ENCODE measurements at regions not wholly inside any gene's neighbourhood (a gene's known extent, or its start where the extent isn't known, plus 50 kb on each side); places are given as distances from the start of the nearest gene placed in this dataset.

DNA sequence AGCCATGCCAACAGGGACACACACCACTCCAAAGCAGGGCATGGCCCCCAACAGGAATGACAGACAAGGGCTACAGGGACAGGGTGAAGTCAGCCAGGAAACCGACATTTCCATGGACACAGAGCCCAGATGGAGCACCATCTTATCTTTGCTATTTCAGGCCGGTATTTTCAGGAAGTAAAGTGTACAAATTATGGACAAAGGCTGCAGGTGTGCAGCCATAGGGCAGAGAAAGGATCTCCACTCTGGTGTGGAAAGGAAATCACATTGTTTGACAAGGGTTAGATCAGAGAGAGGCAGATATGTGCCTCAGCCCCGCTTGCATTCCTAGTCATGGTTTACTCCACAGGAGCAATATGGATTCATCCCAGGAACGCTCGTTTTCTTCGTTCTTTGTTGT, 81.7 kb upstream of the SLC22A23 start (continued):
- no peak for TF ChIP-seq KDM5A (IDR thresholded peaks at IDR 0.05)

DNA sequence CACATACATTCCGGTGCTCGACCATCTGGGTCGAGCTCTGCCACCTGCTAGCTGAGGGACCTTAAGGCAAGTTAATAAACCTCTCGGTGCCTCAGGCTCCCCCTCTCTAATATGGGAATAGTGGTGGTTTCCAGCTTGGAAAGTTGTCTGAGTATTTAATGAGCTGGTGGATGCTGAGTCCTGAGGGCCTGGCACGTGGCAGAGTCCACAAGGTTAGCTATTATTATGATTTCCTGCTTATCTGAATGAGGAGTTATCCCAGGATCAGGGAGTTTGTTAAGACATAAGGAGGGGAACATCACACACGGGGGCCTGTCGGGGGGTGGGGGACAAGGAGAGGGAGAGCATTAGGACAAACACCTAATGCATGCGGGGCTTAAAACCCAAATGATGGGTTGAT, 80.1 kb upstream of the SLC22A23 start:
- CTCF ChIA-PET: interaction anchor here (0.6 to 0.8 kb wide), 2 partner anchors 175 to 471 kb away, joined by 3 to 4 read pairs; no protein-coding TSS in a partner anchor
- no peak for ATAC-seq

DNA sequence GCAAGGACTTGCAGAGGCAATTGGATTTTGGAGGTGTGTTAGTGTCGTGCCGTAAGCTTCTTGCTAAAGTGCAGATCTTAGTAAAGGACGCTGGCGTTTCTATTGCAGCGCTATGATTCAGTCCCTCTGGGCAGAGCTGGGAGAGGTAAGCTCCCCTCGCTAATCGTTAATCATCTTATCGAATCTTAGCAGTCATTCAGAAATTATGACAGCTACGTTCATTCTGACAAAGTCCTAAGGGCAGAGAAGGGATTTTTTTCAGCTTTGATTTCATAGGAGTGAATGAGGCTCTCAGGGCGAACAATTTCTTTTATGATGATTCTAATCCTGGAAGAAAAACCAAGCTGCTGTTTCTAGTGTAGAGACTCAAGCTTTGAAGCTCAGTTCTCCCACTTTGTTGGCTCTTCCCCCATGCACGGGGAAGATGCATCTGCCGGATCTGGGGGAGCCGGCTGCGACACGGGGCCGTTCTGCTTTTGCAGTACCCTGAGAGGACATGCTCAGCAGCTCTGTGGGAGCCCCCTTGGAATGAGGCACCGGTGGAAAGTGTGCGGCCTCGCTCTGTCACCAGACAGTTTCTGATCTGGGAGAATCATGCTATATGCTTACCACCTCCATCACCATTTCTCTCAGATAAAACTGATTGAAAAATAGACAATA, 79.1 kb upstream of the SLC22A23 start:
- DNase-seq (ENCODE audit: low read depth in 1 of 2, low spot score in 1 of 2) (no peak), FAIRE-seq (no peak), ATAC-seq (no peak)
- no peak overlapping the region for H3K4me2 ChIP-seq
- H3K27ac ChIP-seq: no peak overlapping the region
- 86% methylated on average over 19 of the region's 19 CpGs for WGBS (ENCODE audit: missing lambda C conversion rate)
- no peaks in the 10 kb centered on the region for H3K4me1 ChIP-seq
- H3K4me3 ChIP-seq: no peak overlapping the region
- ChIA-PET POLR2A (no interaction called here), CTCF (interaction anchor here (0.7 kb wide), 1 partner anchor 76 kb away, joined by 3 read pairs; no protein-coding TSS in a partner anchor)
- H3K9me3 ChIP-seq: no peaks in the 10 kb centered on the region
- TF ChIP-seq MAZ (IDR thresholded peaks at IDR 0.05; ENCODE audit: borderline replicate concordance, low read depth, low read length) (no peak), RFX5 (IDR thresholded peaks at IDR 0.05) (no peak), BHLHE40 (IDR thresholded peaks at IDR 0.05; ENCODE audit: low read depth, low read length) (no peak), RARB (CRISPR knock-in tag; IDR thresholded peaks at IDR 0.05) (no peak), POLR2AphosphoS2 (conservative IDR thresholded peaks at IDR 0.05; ENCODE audit: low read length) (no peak)
- TF ChIP-seq, protein P1, sequence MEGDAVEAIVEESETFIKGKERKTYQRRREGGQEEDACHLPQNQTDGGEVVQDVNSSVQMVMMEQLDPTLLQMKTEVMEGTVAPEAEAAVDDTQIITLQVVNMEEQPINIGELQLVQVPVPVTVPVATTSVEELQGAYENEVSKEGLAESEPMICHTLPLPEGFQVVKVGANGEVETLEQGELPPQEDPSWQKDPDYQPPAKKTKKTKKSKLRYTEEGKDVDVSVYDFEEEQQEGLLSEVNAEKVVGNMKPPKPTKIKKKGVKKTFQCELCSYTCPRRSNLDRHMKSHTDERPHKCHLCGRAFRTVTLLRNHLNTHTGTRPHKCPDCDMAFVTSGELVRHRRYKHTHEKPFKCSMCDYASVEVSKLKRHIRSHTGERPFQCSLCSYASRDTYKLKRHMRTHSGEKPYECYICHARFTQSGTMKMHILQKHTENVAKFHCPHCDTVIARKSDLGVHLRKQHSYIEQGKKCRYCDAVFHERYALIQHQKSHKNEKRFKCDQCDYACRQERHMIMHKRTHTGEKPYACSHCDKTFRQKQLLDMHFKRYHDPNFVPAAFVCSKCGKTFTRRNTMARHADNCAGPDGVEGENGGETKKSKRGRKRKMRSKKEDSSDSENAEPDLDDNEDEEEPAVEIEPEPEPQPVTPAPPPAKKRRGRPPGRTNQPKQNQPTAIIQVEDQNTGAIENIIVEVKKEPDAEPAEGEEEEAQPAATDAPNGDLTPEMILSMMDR (IDR thresholded peaks at IDR 0.05): no peak
- TF ChIP-seq, protein P2, sequence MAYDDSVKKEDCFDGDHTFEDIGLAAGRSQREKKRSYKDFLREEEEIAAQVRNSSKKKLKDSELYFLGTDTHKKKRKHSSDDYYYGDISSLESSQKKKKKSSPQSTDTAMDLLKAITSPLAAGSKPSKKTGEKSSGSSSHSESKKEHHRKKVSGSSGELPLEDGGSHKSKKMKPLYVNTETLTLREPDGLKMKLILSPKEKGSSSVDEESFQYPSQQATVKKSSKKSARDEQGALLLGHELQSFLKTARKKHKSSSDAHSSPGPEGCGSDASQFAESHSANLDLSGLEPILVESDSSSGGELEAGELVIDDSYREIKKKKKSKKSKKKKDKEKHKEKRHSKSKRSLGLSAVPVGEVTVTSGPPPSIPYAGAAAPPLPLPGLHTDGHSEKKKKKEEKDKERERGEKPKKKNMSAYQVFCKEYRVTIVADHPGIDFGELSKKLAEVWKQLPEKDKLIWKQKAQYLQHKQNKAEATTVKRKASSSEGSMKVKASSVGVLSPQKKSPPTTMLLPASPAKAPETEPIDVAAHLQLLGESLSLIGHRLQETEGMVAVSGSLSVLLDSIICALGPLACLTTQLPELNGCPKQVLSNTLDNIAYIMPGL (CRISPR knock-in tag; IDR thresholded peaks at IDR 0.05; ENCODE audit: borderline replicate concordance): no peak

More for the DNA sequence above, 80.1 kb upstream of the SLC22A23 start:
- Histone ChIP-seq H3K4me1 (no peaks in the 10 kb centered on the region), H3K4me3 (no peak overlapping the region), H3K4me2 (no peak overlapping the region), H3K9me3 (no peaks in the 10 kb centered on the region), H3K27ac (no peak overlapping the region)
- FAIRE-seq: no peak
- POLR2A ChIA-PET: interaction anchor here (0.9 kb wide), 1 partner anchor 18 kb away, joined by 7 read pairs; no protein-coding TSS in a partner anchor
- 77% methylated on average over 7 of the region's 8 CpGs for WGBS (ENCODE audit: missing lambda C conversion rate)
- no peak for TF ChIP-seq CHD2 (IDR thresholded peaks at IDR 0.05; ENCODE audit: low read length, partially characterized antibody)
- no peak for TF ChIP-seq HEYL (CRISPR knock-in tag; IDR thresholded peaks at IDR 0.05)
- TF ChIP-seq, protein P3, sequence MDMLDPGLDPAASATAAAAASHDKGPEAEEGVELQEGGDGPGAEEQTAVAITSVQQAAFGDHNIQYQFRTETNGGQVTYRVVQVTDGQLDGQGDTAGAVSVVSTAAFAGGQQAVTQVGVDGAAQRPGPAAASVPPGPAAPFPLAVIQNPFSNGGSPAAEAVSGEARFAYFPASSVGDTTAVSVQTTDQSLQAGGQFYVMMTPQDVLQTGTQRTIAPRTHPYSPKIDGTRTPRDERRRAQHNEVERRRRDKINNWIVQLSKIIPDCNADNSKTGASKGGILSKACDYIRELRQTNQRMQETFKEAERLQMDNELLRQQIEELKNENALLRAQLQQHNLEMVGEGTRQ (IDR thresholded peaks at IDR 0.05): no peak
- TF ChIP-seq, protein P4, sequence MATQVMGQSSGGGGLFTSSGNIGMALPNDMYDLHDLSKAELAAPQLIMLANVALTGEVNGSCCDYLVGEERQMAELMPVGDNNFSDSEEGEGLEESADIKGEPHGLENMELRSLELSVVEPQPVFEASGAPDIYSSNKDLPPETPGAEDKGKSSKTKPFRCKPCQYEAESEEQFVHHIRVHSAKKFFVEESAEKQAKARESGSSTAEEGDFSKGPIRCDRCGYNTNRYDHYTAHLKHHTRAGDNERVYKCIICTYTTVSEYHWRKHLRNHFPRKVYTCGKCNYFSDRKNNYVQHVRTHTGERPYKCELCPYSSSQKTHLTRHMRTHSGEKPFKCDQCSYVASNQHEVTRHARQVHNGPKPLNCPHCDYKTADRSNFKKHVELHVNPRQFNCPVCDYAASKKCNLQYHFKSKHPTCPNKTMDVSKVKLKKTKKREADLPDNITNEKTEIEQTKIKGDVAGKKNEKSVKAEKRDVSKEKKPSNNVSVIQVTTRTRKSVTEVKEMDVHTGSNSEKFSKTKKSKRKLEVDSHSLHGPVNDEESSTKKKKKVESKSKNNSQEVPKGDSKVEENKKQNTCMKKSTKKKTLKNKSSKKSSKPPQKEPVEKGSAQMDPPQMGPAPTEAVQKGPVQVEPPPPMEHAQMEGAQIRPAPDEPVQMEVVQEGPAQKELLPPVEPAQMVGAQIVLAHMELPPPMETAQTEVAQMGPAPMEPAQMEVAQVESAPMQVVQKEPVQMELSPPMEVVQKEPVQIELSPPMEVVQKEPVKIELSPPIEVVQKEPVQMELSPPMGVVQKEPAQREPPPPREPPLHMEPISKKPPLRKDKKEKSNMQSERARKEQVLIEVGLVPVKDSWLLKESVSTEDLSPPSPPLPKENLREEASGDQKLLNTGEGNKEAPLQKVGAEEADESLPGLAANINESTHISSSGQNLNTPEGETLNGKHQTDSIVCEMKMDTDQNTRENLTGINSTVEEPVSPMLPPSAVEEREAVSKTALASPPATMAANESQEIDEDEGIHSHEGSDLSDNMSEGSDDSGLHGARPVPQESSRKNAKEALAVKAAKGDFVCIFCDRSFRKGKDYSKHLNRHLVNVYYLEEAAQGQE (IDR thresholded peaks at IDR 0.05): no peak
- TF ChIP-seq ZSCAN20 (CRISPR knock-in tag; IDR thresholded peaks at IDR 0.05): no peak
- TF ChIP-seq, protein P1 (IDR thresholded peaks at IDR 0.05): no peak
- TF ChIP-seq RNF2 (IDR thresholded peaks at IDR 0.05; ENCODE audit: borderline replicate concordance, low read depth): no peak
- TF ChIP-seq, protein P5, sequence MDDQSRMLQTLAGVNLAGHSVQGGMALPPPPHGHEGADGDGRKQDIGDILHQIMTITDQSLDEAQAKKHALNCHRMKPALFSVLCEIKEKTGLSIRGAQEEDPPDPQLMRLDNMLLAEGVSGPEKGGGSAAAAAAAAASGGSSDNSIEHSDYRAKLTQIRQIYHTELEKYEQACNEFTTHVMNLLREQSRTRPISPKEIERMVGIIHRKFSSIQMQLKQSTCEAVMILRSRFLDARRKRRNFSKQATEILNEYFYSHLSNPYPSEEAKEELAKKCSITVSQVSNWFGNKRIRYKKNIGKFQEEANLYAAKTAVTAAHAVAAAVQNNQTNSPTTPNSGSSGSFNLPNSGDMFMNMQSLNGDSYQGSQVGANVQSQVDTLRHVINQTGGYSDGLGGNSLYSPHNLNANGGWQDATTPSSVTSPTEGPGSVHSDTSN (IDR thresholded peaks at IDR 0.05): no peak
- no peak for TF ChIP-seq FOSB (CRISPR knock-in tag; IDR thresholded peaks at IDR 0.05)
- TF ChIP-seq POLR2A (IDR thresholded peaks at IDR 0.05; ENCODE audit: low read length): no peak
- TF ChIP-seq HOXB13 (CRISPR knock-in tag; IDR thresholded peaks at IDR 0.05; ENCODE audit: low read depth): no peak
- TF ChIP-seq, protein P6, sequence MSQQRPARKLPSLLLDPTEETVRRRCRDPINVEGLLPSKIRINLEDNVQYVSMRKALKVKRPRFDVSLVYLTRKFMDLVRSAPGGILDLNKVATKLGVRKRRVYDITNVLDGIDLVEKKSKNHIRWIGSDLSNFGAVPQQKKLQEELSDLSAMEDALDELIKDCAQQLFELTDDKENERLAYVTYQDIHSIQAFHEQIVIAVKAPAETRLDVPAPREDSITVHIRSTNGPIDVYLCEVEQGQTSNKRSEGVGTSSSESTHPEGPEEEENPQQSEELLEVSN (IDR thresholded peaks at IDR 0.05; ENCODE audit: borderline replicate concordance, low read depth): no peak
- no peak for TF ChIP-seq TFCP2L1 (CRISPR knock-in tag; IDR thresholded peaks at IDR 0.05)
- no peak for DNase-seq (ENCODE audit: low read depth in 1 of 2, low spot score in 1 of 2)
